DOHH2 (cell line): ENCODE measurements at regions not wholly inside any gene's neighbourhood (a gene's known extent, or its start where the extent isn't known, plus 50 kb on each side); places are given as distances from the start of the nearest gene placed in this dataset.

Experiments used
- H3F3A ChIP-seq: fragments of 200-600 bp; sonication (generic), shearing (Covaris generic); 2 replicates; pipeline ENCODE4 v1.6.0; 2016; ENCODE audit warnings: antibody characterized with exemption, mild to moderate bottlenecking; ENCODE audit not compliant: control insufficient read depth, insufficient read depth
- H3K27ac ChIP-seq: fragments of 200-600 bp; sonication (generic); 2 replicates; pipeline ENCODE4 v1.5.1; 2014; ENCODE audit warnings: low read depth, mild to moderate bottlenecking, low read length, moderate library complexity
- H3K27me3 ChIP-seq: fragments of 200-600 bp; sonication (generic); 2 replicates; pipeline ENCODE4 v1.6.1; 2014; ENCODE audit warnings: mild to moderate bottlenecking, low read length, mixed read lengths; ENCODE audit not compliant: control insufficient read depth
- H3K36me3 ChIP-seq: fragments of 200-600 bp; sonication (generic); 2 replicates; pipeline ENCODE4 v1.6.1; 2014; ENCODE audit warnings: mild to moderate bottlenecking, low read length, moderate library complexity, mixed read lengths; ENCODE audit not compliant: control insufficient read depth
- H3K4me1 ChIP-seq: fragments of 200-600 bp; sonication (generic); 2 replicates; pipeline ENCODE4 v1.6.1; 2014; ENCODE audit warnings: mild to moderate bottlenecking, low read length, mixed read lengths; ENCODE audit not compliant: control insufficient read depth
- H3K4me2 ChIP-seq: fragments of 200-600 bp; sonication (generic); 2 replicates; pipeline ENCODE4 v1.6.0; 2014; ENCODE audit warnings: mild to moderate bottlenecking, low read length, moderate library complexity
- H3K4me3 ChIP-seq: fragments of 200-600 bp; sonication (generic); 2 replicates; pipeline ENCODE4 v1.5.1; 2014; ENCODE audit warnings: mild to moderate bottlenecking, low read length, mixed read lengths
- H3K79me2 ChIP-seq: fragments of 200-600 bp; sonication (generic); 2 replicates; pipeline ENCODE4 v1.6.1; 2014; ENCODE audit warnings: mild to moderate bottlenecking, low read length, mixed read lengths; ENCODE audit not compliant: control insufficient read depth
- H3K9me2 ChIP-seq: fragments of 200-600 bp; sonication (generic); replicated peaks from 2 replicates; pipeline ENCODE4 v1.6.1; 2014; ENCODE audit warnings: mild to moderate bottlenecking, low read length, mixed read lengths; ENCODE audit not compliant: control insufficient read depth
- H3K9me3 ChIP-seq: fragments of 200-600 bp; sonication (generic); 2 replicates; pipeline ENCODE4 v1.6.1; 2014; ENCODE audit warnings: antibody characterized with exemption, low read length, mixed read lengths; ENCODE audit not compliant: control insufficient read depth, insufficient read depth
- H4K20me1 ChIP-seq: fragments of 200-600 bp; sonication (generic); 2 replicates; pipeline ENCODE4 v1.6.0; 2014; ENCODE audit warnings: low read depth, mild to moderate bottlenecking, antibody characterized with exemption, low read length, moderate library complexity; ENCODE audit not compliant: control insufficient read depth, insufficient read depth
- EZH2phosphoT487 ChIP-seq: fragments of 200-600 bp; sonication (generic); IDR thresholded peaks from 2 replicates; pipeline ENCODE4 v1.6.1; 2017; ENCODE audit warnings: borderline replicate concordance, mild to moderate bottlenecking, antibody characterized with exemption, low read length, moderate library complexity, mixed read lengths
- TF ChIP-seq, protein P1 (sequence below): fragments of 200-600 bp; sonication (generic); IDR thresholded peaks from one replicate; pipeline ENCODE4 v1.5.1; 2014; ENCODE audit warnings: antibody characterized with exemption, mild to moderate bottlenecking, low read depth, low read length; ENCODE audit not compliant: poor library complexity, severe bottlenecking

DNA sequence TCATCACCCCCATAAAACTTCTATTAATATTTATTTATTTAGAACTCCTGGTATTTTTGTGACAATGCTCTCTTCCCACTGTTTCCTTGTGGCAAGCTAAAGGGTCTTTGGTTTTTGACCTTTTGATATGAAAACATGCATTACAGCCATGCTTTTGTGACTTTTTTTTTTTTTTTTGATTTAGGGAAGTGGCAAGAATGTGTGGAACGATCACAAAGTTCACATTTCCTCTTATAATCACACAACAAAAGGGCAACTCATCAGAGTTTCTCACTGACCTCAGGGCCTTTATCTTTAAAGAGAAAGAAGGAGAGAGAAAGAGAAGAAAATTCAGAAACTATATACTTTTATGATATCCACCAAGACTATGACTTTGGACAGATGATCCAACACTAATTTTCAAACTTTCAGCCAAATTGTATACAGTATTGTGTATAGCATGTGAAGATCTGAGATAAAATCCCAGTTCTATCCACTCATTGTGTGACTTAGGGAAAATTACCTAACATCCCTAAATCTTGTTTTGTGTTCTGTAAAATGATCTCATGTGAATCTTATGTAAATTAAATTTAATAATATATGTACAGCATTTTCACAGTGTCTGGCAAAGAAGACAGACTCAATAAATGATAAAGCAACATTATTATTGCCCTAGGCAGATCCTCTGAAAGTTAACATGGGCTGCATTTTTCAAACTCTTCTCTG is 106.8 kb upstream of the MARCKS start:
- Histone ChIP-seq H3K4me1 (peaks cover 4% of the 10 kb centered on the region; the same call in 1 of the 2 replicates), H3K36me3 (no peaks in the 10 kb centered on the region), H3K79me2 (no peaks in the 10 kb centered on the region), H3K27ac (no peak overlapping the region), H3K4me2 (no peak overlapping the region), H3F3A (no peaks in the 10 kb centered on the region), H3K4me3 (no peak overlapping the region), H3K27me3 (no peaks in the 10 kb centered on the region), H3K9me3 (no peaks in the 10 kb centered on the region), H3K9me2 (no peaks in the 10 kb centered on the region), H4K20me1 (no peaks in the 10 kb centered on the region)
- no peak for TF ChIP-seq EZH2phosphoT487
- TF ChIP-seq, protein P1, sequence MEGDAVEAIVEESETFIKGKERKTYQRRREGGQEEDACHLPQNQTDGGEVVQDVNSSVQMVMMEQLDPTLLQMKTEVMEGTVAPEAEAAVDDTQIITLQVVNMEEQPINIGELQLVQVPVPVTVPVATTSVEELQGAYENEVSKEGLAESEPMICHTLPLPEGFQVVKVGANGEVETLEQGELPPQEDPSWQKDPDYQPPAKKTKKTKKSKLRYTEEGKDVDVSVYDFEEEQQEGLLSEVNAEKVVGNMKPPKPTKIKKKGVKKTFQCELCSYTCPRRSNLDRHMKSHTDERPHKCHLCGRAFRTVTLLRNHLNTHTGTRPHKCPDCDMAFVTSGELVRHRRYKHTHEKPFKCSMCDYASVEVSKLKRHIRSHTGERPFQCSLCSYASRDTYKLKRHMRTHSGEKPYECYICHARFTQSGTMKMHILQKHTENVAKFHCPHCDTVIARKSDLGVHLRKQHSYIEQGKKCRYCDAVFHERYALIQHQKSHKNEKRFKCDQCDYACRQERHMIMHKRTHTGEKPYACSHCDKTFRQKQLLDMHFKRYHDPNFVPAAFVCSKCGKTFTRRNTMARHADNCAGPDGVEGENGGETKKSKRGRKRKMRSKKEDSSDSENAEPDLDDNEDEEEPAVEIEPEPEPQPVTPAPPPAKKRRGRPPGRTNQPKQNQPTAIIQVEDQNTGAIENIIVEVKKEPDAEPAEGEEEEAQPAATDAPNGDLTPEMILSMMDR: no peak

DNA sequence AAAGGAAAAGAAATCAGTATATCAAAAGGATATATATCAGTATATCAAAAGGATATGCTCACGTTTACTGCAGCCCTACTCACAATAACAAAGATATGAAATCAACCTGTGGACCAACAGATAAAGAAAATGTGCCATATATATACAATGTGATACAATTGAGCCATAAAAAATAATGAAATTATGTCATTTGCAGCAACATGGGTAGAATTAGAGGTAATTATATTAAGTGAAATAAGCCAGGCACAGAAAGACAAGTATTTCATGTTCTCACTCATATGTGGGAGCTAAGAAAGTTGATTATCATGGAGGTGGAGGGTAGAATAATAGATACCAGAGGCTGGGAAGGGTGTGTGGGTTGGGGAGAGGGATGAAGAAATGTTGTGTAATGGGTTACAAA is 102.9 kb upstream of the MARCKS start:
- H3K36me3 ChIP-seq: no peaks in the 10 kb centered on the region
- H4K20me1 ChIP-seq: no peaks in the 10 kb centered on the region
- H3K4me1 ChIP-seq: peaks cover 13% of the 10 kb centered on the region
- no peaks in the 10 kb centered on the region for H3K79me2 ChIP-seq
- H3K9me2 ChIP-seq: no peaks in the 10 kb centered on the region
- H3K27me3 ChIP-seq: no peaks in the 10 kb centered on the region; the same call in 1 of the 2 replicates
- no peaks in the 10 kb centered on the region for H3F3A ChIP-seq
- H3K4me3 ChIP-seq: no peak overlapping the region
- no peak overlapping the region for H3K27ac ChIP-seq
- TF ChIP-seq, protein P1: no peak
- no peak for TF ChIP-seq EZH2phosphoT487
- no peaks in the 10 kb centered on the region for H3K9me3 ChIP-seq
- H3K4me2 ChIP-seq: no peak overlapping the region

DNA sequence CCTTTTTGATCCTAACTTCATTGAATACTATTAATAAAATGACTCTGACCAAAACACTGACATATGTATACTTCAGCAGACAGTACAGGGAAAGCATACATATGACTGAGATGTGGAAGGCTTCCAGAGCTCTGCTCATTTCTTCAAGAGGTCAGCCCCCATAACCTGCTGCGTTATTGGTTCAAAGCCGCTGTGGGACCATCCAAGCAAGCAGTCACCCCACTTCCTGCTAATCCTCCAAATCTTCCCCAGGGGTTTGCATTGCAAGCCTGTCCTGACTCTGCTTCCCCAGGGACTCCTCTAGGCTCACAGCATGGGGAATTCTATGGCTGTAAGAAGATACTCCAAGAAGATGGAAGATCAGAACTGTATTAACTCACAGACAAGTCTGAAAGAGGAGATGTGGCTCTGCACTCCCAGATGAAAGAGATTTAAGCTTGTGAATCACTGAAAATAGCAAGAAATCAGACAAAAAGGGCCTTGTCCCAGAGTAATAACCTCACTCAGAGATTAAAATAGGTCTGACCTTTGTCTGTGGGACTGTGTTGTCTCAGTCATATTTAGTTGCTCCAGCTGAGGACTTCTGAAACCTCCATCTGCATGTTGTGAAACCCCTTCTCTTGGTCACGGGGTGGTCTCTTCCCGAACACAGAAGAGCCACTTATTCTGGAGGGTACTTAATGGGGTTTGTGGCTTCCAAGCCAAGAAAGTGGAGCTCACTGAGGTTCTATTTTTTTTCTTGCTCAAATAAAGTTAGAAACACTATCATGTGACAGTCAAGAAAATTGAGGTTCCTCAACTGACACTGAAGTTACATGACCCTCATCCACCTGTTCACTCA is 101.5 kb upstream of the MARCKS start:
- H3K27me3 ChIP-seq: no peaks in the 10 kb centered on the region; the same call in 1 of the 2 replicates
- H3K4me2 ChIP-seq: peak overlapping the region; percentile 22; the same call in 1 of the 2 replicates
- H3K9me2 ChIP-seq: no peaks in the 10 kb centered on the region
- no peaks in the 10 kb centered on the region for H4K20me1 ChIP-seq
- no peak overlapping the region for H3K4me3 ChIP-seq
- TF ChIP-seq EZH2phosphoT487: no peak
- TF ChIP-seq, protein P1: no peak
- H3F3A ChIP-seq: no peaks in the 10 kb centered on the region
- H3K79me2 ChIP-seq: no peaks in the 10 kb centered on the region
- H3K27ac ChIP-seq: no peak overlapping the region
- peaks cover 11% of the 10 kb centered on the region for H3K4me1 ChIP-seq
- no peaks in the 10 kb centered on the region for H3K36me3 ChIP-seq
- H3K9me3 ChIP-seq: no peaks in the 10 kb centered on the region
